ENCODE measurements at regions not wholly inside any gene's neighbourhood (a gene's known extent, or its start where the extent isn't known, plus 50 kb on each side); places are given as distances from the start of the nearest gene placed in this dataset.

GRCh38 chr14:76955575-76956315 lies 72.8 kb downstream of the IRF2BPL start:
- no peak for TF ChIP-seq CTCF (IDR thresholded peaks at IDR 0.05)
- DNase-seq (ENCODE audit: low spot score) (no peak), ATAC-seq (ENCODE audit: low FRiP score) (peak; percentile 34)

GRCh38 chr14:76954394-76955190 lies 73.9 kb downstream of the IRF2BPL start:
- no peak for DNase-seq (ENCODE audit: low spot score)
- ATAC-seq (ENCODE audit: low FRiP score), result no peak

GRCh38 chr14:76953311-76953945 lies 75.1 kb downstream of the IRF2BPL start:
- ATAC-seq (ENCODE audit: low FRiP score) (peak; percentile 74), DNase-seq (ENCODE audit: low spot score) (no peak)
- no peak for TF ChIP-seq CTCF (IDR thresholded peaks at IDR 0.05)

More at GRCh38 chr14:76954394-76955190, 73.9 kb downstream of the IRF2BPL start:
- TF ChIP-seq CTCF (IDR thresholded peaks at IDR 0.05), result no peak

GRCh38 chr14:76951166-76951565 lies 77.3 kb downstream of the IRF2BPL start:
- no peak for TF ChIP-seq CTCF (IDR thresholded peaks at IDR 0.05)
- no peak for ATAC-seq (ENCODE audit: low FRiP score)
- DNase-seq (ENCODE audit: low spot score), result no peak

- DNase-seq (ENCODE audit: low spot score) (no peak), ATAC-seq (ENCODE audit: low FRiP score) (no peak)
- TF ChIP-seq CTCF (IDR thresholded peaks at IDR 0.05), result no peak
Measured at GRCh38 chr14:76950055-76951020, 78.2 kb downstream of the IRF2BPL start.

- no peak for TF ChIP-seq CTCF (IDR thresholded peaks at IDR 0.05)
- ATAC-seq (ENCODE audit: low FRiP score) (no peak), DNase-seq (ENCODE audit: low spot score) (no peak)
Measured at GRCh38 chr14:76948976-76949375, 79.5 kb downstream of the IRF2BPL start.

Data from omental fat pad (tissue), 3 donors.